ENCODE measurements at regions not wholly inside any gene's neighbourhood (a gene's known extent, or its start where the extent isn't known, plus 50 kb on each side); places are given as distances from the start of the nearest gene placed in this dataset.
"Not testable (repeated sequence)": the region's sequence is repeated elsewhere in the genome, so short reads cannot be mapped to it uniquely, and the experiment has no call there.

- DNase-seq (ENCODE audit: extremely low read depth in 1 of 2, low read depth in 1 of 2) = no peak
Observed at GRCh38 chr6:33896391-33897188, 92.8 kb upstream of the MLN start.

GRCh38 chr6:33895988-33896387 is 92.2 kb upstream of the MLN start:
- no peak for DNase-seq (ENCODE audit: extremely low read depth in 1 of 2, low read depth in 1 of 2)

- DNase-seq (ENCODE audit: extremely low read depth in 1 of 2, low read depth in 1 of 2) = no peak
Observed at GRCh38 chr6:33895296-33895695, 91.5 kb upstream of the MLN start.

- no peak for DNase-seq (ENCODE audit: extremely low read depth in 1 of 2, low read depth in 1 of 2)
Observed at GRCh38 chr6:33894438-33894837, 90.6 kb upstream of the MLN start.

GRCh38 chr6:33892581-33893346 is 89.0 kb upstream of the MLN start:
- DNase-seq (ENCODE audit: extremely low read depth in 1 of 2, low read depth in 1 of 2) = no peak

GRCh38 chr6:33888664-33889200 is 84.9 kb upstream of the MLN start:
- no peak for DNase-seq (ENCODE audit: extremely low read depth in 1 of 2, low read depth in 1 of 2)

GRCh38 chr6:33888183-33888582 is 84.4 kb upstream of the MLN start:
- DNase-seq (ENCODE audit: extremely low read depth in 1 of 2, low read depth in 1 of 2) = no peak

GRCh38 chr6:33886673-33887144 is 82.9 kb upstream of the MLN start:
- no peak for DNase-seq (ENCODE audit: extremely low read depth in 1 of 2, low read depth in 1 of 2)

- DNase-seq (ENCODE audit: extremely low read depth in 1 of 2, low read depth in 1 of 2) = no peak
Observed at GRCh38 chr6:33885132-33886057, 81.6 kb upstream of the MLN start.

- DNase-seq (ENCODE audit: extremely low read depth in 1 of 2, low read depth in 1 of 2) = not testable (repeated sequence)
Observed at GRCh38 chr6:33883621-33884020, 79.8 kb upstream of the MLN start.

- no peak for DNase-seq (ENCODE audit: extremely low read depth in 1 of 2, low read depth in 1 of 2)
Observed at GRCh38 chr6:33882154-33882553, 78.4 kb upstream of the MLN start.

GRCh38 chr6:33880766-33881165 is 77.0 kb upstream of the MLN start:
- DNase-seq (ENCODE audit: extremely low read depth in 1 of 2, low read depth in 1 of 2) = no peak

- no peak for DNase-seq (ENCODE audit: extremely low read depth in 1 of 2, low read depth in 1 of 2)
Observed at GRCh38 chr6:33880104-33880678, 76.4 kb upstream of the MLN start.

- no peak for DNase-seq (ENCODE audit: extremely low read depth in 1 of 2, low read depth in 1 of 2)
Observed at GRCh38 chr6:33878562-33878961, 74.8 kb upstream of the MLN start.

- DNase-seq (ENCODE audit: extremely low read depth in 1 of 2, low read depth in 1 of 2) = no peak
Observed at GRCh38 chr6:33877982-33878535, 74.3 kb upstream of the MLN start.

GRCh38 chr6:33875696-33876095 is 71.9 kb upstream of the MLN start:
- no peak for DNase-seq (ENCODE audit: extremely low read depth in 1 of 2, low read depth in 1 of 2)

GRCh38 chr6:33875141-33875581 is 71.4 kb upstream of the MLN start:
- no peak for DNase-seq (ENCODE audit: extremely low read depth in 1 of 2, low read depth in 1 of 2)

- no peak for DNase-seq (ENCODE audit: extremely low read depth in 1 of 2, low read depth in 1 of 2)
Observed at GRCh38 chr6:33874136-33874760, 70.4 kb upstream of the MLN start.

- no peak for DNase-seq (ENCODE audit: extremely low read depth in 1 of 2, low read depth in 1 of 2)
Observed at GRCh38 chr6:33872761-33873160, 69.0 kb upstream of the MLN start.
